ENCODE measurements at regions not wholly inside any gene's neighbourhood (a gene's known extent, or its start where the extent isn't known, plus 50 kb on each side); places are given as distances from the start of the nearest gene placed in this dataset.
"Not testable (repeated sequence)": the region's sequence is repeated elsewhere in the genome, so short reads cannot be mapped to it uniquely, and the experiment has no call there.

DNA sequence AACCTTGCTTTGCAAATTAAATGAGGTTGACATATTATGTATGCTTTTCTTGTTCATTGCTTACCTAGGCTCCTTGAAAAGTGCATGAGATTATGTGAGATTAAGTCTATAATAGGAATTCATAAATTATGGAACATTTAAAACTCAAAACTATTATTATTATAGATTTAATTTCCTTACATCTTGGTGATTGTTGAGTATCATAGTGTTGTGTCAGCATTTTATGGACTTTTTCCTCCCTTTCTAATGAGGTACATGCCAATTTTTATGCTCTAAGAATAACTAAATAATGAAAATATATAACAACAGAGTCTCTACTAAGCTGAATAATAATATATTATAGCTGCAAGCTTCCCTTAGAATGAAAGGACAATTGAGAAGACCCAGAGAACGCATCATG lies 848.8 kb upstream of the AADAT start:
- DNase-seq (ENCODE audit: low read depth, low spot score), result no peak
- in situ Hi-C loops (cut with HindIII; ENCODE audit: low sequenced_read_pairs), result no loop called here
- H3K4me3 ChIP-seq (ENCODE audit: low read depth, low read length), result no peak overlapping the region
- TF ChIP-seq, protein P1, sequence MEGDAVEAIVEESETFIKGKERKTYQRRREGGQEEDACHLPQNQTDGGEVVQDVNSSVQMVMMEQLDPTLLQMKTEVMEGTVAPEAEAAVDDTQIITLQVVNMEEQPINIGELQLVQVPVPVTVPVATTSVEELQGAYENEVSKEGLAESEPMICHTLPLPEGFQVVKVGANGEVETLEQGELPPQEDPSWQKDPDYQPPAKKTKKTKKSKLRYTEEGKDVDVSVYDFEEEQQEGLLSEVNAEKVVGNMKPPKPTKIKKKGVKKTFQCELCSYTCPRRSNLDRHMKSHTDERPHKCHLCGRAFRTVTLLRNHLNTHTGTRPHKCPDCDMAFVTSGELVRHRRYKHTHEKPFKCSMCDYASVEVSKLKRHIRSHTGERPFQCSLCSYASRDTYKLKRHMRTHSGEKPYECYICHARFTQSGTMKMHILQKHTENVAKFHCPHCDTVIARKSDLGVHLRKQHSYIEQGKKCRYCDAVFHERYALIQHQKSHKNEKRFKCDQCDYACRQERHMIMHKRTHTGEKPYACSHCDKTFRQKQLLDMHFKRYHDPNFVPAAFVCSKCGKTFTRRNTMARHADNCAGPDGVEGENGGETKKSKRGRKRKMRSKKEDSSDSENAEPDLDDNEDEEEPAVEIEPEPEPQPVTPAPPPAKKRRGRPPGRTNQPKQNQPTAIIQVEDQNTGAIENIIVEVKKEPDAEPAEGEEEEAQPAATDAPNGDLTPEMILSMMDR (IDR thresholded peaks at IDR 0.05; ENCODE audit: low read depth, low read length), result no peak

DNA sequence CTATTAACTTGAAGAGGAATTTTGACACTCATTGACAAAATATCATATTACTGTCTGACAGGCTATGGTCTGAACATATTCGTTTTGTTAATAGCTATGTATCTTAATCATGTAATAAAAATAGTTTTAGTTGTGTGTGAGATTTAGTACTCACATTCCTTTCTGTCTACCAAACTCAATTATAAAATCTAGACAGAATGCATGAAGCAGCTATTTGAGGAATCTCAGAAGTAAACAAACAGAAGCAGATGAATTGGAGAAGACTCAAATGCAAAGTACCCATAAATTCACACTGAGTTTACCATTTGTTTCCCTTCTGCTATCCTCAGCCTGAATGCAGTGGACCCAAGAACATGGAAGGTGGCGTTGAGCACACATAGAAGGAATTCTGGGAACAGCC lies 841.6 kb upstream of the AADAT start:
- no peak overlapping the region for H3K4me3 ChIP-seq (ENCODE audit: low read depth, low read length)
- TF ChIP-seq, protein P1 (IDR thresholded peaks at IDR 0.05; ENCODE audit: low read depth, low read length), result no peak
- DNase-seq (ENCODE audit: low read depth, low spot score), result no peak
- in situ Hi-C loops (cut with HindIII; ENCODE audit: low sequenced_read_pairs), result no loop called here

DNA sequence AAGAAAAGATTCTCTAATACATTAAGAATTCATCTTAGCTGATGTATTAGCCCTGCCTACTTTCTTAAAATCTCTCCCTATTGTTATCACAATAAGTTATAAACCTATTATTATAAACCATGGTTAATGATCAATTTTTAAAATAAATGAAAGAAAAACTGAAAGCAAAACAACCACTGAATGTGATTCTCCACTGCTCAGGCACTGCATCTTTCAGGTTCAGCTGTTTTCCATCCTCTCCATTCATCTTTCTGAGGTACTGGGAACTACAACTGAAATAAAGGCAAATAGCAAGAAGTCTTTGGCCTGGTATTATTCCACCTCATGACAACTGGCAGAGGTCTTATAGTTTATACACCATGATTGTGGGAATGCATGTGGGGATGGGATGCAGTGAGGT lies 798.9 kb upstream of the AADAT start:
- TF ChIP-seq, protein P1 (IDR thresholded peaks at IDR 0.05; ENCODE audit: low read depth, low read length), result no peak
- H3K4me3 ChIP-seq (ENCODE audit: low read depth, low read length), result no peak overlapping the region
- DNase-seq (ENCODE audit: low read depth, low spot score), result no peak
- in situ Hi-C loops (cut with HindIII; ENCODE audit: low sequenced_read_pairs), result no loop called here

DNA sequence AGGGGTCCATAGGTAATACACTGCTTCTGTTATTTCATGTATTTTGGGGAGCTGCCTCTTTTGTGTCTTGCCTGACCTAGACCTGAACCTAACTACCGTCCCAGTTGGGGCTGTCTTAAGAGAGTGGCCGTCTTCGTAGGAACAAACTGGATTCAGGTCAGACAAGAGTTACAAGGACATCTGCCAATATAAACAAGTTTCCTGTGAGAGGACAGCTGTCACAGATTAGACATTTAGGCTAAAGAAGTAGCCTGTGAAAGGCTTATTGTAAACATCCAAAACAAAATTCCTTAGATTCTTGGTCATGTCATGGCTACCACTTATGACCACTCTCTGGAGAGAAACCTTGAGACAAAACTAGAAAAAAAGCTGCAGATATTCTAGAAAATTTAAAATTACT lies 797.6 kb upstream of the AADAT start:
- TF ChIP-seq, protein P1 (IDR thresholded peaks at IDR 0.05; ENCODE audit: low read depth, low read length), result no peak
- H3K4me3 ChIP-seq (ENCODE audit: low read depth, low read length), result no peak overlapping the region
- DNase-seq (ENCODE audit: low read depth, low spot score), result no peak
- in situ Hi-C loops (cut with HindIII; ENCODE audit: low sequenced_read_pairs), result no loop called here

DNA sequence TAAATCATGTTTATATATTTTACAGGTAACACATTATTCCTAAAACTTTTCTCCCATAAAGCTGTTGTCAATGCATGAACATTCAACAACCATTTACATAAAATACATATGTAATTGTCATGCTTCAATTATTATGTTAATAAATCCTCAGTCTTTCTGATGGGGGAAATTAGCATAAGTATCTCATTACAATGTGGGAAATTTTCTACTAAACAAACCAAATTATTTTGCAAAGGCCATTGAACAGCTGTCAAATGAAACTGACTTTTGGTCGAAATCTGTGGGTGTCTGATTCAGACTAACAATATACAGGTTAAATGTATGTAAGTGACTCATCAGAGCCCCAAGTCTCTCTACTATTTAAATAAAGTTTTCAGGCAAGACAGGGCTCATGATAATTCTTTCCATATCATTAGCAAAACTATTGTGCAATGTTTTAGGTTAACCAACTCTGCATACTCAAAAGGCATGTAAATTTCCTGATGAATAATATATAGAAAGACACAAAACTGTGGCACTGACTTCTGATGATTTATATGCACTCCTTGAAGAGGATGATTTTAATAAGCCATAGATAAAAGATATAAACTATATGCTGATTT lies 795.3 kb upstream of the AADAT start:
- no peak for DNase-seq (ENCODE audit: low read depth, low spot score)
- TF ChIP-seq, protein P1 (IDR thresholded peaks at IDR 0.05; ENCODE audit: low read depth, low read length), result no peak
- in situ Hi-C loops (cut with HindIII; ENCODE audit: low sequenced_read_pairs), result no loop called here
- H3K4me3 ChIP-seq (ENCODE audit: low read depth, low read length), result no peak overlapping the region

DNA sequence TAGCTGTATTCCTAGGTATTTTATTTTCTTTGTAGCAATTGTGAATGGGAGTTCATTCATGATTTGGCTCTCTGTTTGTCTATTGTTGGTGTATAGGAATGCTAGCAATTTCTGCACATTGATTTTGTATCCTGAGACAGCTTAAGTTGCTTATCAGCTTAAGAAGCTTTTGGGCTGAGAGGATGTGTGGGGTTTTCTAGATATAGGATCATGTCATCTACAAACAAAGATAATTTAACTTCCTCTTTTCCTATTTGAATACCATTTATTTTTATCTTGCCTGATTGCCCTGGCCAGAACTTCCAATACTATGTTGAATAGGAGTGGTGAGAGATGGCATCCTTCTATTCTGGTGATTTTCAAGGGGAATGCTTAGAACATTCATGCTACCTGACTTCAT lies 791.9 kb upstream of the AADAT start:
- H3K4me3 ChIP-seq (ENCODE audit: low read depth, low read length); in situ Hi-C loops (cut with HindIII; ENCODE audit: low sequenced_read_pairs); DNase-seq (ENCODE audit: low read depth, low spot score): not testable (repeated sequence)

DNA sequence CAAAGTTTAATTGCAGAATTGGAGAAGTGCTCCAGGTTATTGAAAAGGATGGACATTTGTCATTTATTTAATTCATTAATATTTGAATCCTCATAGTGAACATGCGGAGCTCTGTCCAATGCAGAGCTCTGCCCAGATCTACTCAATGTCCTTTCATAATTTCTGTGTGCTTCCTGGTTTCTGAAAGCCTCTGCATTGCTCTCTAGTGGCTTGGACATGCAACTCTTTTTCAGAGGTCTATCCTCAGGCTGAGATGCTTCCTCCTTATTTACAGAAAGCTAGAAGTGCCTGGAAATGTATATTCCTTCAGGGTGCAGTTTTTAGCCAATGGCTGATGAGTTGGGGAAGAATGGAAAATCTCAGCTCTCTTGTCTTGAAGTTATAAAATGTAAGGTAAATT lies 786.1 kb upstream of the AADAT start:
- in situ Hi-C loops (cut with HindIII; ENCODE audit: low sequenced_read_pairs), result no loop called here
- H3K4me3 ChIP-seq (ENCODE audit: low read depth, low read length), result no peak overlapping the region
- DNase-seq (ENCODE audit: low read depth, low spot score), result no peak

More for the DNA sequence above, 786.1 kb upstream of the AADAT start:
- TF ChIP-seq, protein P1 (IDR thresholded peaks at IDR 0.05; ENCODE audit: low read depth, low read length), result no peak

Measured in astrocyte of the spinal cord (primary cell).